ENCODE measurements at regions not wholly inside any gene's neighbourhood (a gene's known extent, or its start where the extent isn't known, plus 50 kb on each side); places are given as distances from the start of the nearest gene placed in this dataset.
"Not testable (repeated sequence)": the region's sequence is repeated elsewhere in the genome, so short reads cannot be mapped to it uniquely, and the experiment has no call there.

DNA sequence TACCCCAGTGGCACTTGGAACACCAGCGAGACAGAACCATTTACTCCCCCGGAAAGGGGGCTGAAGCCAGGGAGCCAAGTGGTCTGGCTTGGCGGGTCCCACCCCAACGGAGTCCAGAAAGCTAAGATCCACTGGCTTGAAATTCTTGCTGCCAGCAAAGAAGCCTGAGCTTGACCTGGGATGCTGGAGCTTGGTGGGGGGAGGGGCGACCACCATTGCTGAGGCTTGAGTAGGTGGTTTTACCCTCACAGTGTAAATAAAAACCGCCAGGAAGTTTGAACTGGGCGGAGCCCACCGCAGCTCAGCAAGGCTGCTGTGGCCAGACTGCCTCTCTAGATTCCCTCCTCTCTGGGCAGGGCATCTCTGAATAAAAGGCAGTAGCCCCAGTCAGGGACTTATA lies 62.8 kb downstream of the RPS24 start:
- peak in 1 of 5 experiments; percentile 65 for DNase-seq

DNA sequence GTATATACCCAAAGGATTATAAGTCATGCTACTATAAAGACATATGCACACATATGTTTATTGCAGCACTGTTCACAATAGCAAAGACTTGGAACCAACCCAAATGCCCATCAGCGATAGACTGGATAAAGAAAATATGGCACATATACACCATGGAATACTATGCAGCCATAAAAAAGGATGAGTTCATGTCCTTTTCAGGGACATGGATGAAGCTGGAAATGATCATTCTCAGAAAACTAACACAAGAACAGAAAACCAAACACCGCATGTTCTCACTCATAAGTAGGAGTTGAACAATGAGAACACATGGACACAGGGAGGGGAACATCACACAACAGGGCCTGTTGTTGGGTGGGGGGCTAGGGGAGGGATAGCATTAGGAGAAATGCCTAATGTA lies 68.9 kb downstream of the RPS24 start:
- DNase-seq: not testable (repeated sequence)

DNA sequence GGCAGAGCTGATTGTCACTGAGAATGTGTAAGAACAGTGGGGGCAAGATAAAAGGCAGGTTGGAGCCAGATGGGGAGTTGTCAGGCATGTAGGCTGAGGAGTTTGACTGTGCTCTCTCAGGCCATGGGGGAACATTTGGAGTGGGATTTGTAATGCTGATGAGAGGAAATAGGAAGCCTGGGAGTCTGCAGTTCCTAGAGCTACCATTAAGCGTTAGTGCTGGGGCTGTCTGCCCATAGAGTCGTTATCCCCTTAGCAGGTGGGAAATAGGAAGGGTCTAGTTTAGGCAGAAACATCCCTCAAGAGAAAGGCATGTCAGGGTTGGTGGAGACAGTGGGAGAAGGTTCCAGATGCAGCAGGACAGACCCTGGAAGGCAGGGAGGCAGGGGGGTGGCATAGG lies 75.5 kb downstream of the RPS24 start:
- no peak for DNase-seq

DNA sequence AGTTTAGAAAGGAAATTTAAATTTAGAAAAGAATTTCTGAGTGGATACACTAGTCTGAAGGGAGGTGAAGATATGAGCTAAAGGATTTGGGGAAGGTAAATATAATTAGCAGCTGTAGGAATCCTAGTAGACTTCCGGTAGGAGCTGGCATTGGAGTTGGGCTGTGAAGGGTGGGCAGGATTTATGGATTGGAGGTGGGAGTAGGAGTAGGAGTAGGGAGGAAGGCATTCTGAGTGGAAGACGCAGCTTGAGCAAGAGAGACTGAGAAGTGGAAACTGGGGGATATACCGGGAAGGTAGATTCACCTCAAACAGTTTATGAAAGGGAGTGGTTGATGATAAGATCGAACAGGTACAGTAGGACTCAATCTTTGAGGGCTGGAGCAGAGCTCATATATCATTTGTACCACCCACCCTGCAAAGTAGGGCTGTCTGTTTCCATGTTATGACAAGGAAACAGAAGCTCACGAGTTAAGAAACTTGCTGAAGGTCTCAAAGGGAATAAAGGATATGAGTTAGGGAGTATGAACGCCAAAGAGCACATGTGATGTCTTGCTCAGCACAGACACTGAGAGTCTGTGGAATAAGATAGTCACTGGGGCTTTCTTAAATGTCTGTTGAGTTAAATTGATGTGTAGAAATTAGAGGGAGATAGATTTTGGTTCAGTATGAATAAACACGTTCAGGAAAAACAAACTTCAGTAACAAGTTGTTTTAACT lies 81.6 kb downstream of the RPS24 start:
- DNase-seq: no peak

DNA sequence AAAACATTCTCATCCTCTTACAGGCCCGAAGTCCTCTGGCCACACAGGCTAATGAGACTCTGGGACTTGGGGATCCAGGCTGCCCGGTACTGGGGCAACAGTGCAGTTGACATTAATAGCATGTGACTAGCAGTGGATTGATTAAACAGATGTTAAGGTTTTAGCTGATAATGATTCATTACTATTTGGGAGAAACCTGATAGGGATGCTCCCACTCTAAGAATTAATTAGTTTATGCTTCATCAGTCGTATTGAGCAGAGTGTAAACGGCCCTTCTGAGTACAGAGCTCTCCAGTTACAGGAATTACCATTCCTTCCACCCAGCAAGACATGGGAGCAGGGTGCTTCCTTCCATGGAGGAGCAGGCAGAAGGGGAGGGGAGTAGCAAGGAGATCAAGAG lies 82.7 kb downstream of the RPS24 start:
- DNase-seq: no peak

DNA sequence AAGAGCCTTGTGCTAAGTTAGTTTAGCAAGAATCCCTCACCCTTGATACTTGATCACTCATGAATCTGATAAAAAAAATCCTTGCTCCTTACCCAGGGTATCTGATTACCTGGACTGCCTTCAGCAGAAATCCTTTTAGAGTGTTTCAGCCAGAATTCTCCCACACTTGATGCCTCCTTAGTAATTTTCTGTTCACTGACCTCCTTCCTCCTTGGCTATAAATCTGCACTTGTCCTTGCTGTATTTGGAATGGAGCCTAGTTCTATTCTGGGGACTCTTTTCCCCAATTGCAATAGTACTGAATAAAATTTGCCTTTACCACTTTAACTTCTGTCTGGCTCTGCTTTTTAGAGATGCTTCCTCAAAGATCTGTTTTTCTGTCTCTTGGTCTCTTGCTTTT lies 84.9 kb downstream of the RPS24 start:
- DNase-seq: no peak

DNA sequence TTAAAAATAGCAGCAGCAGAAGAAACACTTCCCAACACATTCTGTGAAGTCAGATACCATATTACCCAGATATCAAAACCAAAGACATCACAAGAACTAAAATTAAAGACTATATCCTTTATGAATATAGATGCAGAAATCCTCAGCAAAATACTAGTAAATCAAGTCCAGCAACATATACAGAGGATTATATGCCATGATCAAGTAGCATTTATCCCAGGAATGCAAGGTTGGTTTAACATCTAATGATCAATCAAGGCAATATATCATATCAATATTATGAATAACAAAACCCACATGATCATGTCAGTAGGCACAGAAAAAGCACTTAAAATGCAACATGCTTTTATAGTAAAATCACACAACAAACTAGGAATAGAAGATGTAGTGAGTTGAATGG lies 88.1 kb downstream of the RPS24 start:
- no peak for DNase-seq

DNA sequence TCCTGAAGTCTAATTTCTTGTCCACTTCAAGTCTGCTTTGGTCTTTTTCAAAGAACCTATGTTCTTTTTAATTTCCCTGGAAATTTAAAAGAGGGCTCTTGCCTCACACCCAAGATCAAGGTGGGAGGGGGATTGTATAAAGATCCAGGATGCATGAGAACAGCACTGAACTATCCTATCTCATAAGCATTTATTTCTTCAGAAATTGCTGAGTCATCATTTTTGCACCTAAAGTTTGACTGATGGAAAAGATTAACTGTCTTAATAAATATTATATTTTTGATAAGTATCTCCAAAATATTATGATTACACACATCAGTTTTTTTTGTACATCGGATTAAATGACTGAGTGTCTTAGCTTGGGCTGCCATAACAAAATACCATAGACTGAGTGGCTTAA lies 90.5 kb downstream of the RPS24 start:
- DNase-seq: no peak

DNA sequence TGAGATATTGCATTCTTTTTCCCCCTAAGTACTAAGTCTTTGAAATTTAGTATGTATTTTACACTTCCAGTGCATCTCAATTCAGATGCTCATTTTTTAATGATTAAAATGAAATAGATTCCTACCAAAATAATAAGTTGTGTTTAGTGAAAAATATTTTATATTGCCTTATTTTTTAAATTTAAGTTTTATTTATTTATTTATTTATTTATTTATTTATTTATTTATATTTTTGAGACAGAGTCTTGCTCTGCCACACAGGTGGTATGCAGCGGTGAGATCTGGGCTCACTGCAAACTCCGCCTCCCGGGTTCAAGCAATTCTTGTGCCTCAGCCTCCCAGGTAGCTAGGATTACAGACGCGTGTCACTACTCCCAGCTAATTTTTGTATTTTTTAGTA lies 95.5 kb downstream of the RPS24 start:
- no peak for DNase-seq

DNA sequence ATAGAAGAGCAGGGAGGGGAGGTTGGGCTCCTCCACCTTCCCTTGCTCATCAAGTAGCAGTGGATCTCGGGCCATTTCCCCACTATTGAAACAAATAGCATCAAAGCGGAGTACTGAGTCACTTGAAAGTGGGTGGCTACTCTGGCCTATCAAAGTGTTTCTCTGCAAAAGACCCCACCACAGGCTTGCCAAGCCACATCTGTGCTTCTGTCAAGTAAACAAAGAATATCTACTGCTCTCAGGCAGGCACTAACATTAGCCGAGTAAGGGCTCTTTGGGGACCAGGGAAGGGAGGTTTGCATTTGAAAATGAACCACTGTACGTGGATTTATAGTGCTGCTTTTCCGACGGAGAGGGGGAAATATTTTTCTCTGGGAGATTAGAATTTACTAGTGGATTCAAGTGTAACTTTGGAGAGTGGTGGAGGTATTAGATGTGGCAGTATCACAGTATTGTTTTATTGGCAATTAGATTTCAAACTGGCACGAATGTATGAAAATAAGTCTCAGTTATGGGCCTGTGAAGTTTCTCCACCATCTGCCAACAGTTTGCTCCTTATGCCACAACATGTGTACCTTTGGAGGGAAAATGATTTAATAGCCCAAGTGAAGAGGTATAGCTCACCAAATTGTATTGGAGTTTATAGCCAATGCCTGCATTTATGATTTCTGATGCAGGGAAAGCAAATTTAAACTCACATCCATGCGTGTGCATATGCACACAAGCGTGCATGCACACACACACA lies 97.5 kb downstream of the RPS24 start:
- no peak for DNase-seq

DNA sequence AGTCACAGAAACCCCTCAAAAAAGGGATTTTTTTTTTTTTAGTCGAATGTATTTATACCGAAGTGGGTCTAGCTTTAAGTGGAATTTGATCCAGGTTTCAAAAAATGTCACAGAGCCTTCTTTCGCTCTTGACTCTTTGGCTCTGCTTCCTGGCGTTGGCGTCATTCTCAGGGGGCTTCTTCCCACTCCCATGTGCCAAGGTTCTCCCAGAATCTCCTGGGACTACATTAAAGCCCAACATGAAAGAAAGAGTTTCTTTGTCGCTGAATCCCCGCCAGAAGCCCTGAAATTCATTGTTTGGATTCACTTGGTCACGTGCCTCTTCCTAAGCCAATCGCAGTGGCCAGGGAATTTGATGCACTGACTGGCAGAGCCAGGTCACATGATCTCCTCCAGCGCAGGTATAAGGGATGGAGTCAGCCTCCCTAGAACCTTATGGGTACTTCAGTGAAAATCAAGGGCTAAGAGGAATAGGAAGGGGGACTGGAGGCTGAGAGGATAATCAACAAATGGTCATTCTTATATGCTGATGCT lies 101.2 kb downstream of the RPS24 start:
- no peak for DNase-seq

DNA sequence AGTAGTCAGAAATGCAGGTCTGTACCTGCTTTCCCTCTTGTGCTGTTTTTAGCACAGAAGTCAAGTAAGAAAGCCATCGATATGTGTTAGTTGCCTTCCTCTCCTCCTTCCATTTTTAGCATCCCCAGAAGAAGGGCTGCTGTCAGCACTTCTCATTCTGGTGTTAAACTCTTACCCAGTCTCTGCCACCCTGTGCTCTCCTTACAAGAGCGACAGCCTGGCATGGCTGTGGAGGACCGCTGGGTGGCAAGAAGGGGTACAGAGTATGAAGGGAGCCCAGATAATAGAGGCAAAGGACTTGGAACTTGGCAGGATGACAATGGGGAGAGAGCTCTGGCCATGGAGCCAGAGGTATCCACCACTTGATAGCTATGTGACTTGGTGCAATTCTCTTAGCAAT lies 103.5 kb downstream of the RPS24 start:
- no peak for DNase-seq

DNA sequence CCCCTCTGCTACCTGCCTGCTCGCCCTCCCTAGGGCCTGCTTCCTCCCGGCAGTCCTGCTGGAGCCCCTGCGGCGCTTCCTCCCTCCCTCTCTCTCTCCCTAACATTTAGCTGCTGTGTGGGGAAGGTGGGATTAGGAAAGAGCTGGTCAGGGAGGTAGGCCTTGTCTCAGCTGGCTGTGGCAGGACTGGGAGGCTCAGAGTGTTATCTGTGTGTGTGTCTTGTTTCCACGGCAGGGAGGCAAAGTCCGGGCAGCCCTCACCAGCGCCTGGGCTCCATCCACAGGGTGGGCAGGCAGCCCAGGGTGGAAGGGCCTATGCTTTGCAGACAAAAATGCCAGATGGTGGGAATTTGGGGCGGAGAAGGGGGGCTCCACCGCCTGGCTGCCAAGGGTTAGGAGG lies 105.7 kb downstream of the RPS24 start:
- DNase-seq: no peak

DNA sequence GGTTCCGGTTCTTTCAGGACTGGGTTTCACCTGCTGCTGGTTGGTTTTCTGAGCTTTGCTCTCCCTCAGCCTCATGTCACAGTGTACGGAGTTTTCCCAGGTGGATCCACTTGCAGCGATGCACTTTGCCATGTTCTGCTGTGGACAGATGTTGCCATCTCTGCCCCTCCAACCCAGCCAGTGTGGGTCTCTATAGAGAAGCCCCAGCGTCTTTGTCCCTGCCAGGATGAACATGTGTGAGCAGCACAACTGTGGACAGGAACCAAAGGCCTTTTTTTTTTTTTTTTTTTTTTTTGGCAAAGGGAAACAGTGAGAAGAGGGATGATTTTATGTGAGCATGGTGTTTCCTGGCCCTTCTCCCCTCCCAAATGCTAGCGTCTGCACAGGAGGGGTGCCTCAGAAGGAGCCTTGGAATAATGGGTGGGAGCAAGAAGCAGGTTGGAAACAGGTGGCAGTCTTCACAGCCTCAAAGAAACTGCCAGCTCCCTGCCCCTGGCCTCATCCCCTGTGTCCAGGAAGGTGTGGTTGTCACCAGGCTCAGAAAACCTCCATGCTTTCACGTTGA lies 106.5 kb downstream of the RPS24 start:
- DNase-seq: no peak

DNA sequence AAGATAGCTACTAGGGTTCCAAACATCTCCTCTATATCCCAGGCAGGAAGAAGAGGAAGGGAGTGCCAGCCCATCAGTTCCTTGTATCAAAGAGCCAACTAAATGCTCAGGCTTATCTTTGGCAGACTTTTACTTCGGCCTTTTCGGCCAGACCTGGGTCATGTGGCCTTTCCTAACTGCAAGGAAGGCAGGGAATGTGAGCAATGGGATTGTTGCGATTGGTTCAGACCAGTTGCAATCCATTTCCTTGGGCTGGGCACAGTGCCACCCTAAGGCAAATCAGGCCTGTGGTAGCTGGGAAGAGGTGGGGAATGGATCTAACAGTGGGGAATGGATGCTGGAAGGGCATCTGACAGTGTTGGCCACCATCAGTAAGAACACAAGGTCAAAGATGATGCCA lies 109.9 kb downstream of the RPS24 start:
- no peak for DNase-seq

DNA sequence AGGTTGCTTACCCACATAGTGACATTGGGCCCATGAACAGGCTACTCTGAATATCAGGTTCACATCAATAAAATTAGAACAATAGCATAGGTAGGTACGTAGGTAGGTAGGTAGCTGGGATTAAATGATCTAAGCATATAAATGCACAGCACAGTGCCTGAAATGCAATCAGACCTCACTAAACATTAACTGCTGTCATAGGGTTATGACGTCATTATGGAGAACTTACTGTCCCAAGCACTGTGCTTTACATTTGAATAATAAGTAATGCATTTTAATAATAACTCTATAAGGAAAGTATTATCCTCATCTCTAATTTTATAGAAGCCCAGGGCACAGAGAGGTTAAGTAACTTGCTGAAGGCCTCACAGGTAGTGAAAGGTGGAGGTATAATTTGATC lies 112.5 kb downstream of the RPS24 start:
- DNase-seq: no peak

DNA sequence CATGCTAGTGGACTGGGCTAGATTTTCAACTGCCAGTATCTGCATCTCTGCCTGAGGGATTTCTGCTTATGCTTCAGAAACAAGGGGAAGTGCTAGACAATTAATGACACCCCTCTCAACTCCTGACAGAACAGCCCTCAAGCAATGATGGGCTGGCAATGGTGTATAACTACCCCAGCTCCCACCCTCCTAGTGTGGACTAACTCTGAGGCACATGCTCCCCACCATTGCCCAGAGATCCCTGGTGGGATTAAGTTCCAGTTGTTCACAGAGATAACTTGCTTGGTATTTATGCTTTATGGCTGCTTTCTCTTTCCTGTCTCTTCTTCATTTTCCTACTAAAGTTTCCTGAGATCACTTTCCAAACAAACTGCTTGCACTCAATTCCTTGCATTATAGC lies 113.5 kb downstream of the RPS24 start:
- DNase-seq: no peak

DNA sequence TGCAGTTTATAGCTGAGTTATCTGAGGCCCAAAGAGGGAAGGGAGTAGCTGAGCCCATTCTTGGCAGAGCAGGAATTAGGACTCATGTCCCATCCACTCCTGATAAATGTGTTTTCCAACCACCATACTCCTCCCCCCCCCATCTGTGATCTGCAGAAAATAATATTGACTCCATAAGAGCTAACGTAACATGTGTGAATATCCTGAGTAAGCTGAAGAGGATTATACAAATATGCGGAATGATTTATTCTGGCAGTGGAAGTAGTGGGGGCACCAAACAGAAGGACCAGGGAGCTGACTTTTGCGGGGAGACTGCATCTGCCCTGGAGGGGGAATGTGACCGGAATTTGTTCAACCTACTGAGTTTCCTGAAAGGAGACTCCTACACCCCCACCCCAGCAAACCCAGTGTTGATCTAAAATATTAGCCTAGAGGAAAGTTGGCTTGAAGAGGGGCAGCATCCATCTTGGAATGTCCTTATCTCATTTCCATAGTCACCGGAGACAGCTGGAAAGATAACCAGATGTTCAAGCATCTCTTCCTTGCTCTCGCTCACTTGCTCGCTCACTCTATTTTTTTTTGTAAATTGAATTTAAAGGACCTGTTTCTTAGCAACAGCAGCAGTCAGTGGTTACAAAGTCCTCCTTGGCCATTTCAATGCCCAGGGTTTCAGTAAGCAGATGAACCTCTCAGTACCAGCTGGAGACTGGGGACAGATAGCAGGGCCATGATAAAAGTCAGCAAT lies 114.7 kb downstream of the RPS24 start:
- DNase-seq: no peak

DNA sequence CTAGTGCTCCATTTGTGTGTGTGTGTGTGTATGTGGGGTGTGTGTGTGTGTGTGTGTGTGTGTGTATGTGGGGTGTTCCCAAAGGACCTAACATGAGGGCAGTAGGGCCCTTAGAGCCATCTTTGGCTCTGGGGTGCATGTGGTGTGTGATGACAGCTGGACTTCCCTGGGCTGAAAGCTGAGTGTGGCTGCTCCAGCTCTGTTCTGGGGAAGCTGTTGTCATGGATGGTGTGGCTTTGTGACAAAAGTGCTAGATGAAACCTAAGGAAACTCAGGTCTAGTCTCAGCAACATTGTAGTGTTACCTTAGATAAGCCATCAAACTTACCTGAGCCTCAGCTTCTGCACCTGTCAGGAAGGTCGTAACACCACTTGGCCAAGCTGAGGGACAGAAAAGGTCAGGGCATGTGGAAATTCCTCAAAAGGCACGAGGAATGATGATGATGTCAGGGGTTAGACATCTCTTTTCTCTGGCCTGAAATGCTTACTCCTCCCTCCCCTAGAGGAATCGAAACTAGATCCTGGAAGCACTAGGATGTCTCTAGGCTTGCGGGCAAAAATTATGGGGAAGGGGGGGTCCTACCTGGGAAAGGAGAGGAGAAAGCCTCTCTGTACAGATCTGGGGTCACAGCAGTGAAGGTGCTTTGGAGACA lies 115.4 kb downstream of the RPS24 start:
- DNase-seq: peak in 1 of 5 experiments; percentile 21

DNA sequence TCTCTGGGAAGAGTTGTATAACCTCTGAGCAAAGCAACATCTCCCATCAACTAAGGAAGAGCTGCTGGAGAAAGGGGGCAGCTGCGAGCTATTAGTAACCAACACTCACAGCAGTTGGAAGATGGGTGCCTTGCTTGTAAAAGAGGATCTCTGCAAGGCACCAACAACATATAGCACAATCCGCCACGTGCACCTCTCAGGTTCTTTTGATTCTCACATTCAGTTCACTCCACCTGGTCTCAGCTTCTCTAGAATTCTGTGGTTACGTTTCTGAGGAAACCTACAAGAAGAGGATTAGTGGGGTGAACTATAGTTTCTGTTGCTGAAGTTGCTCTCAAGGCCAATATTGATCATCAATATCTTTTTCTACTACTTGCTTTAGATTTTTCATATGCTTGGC lies 117.1 kb downstream of the RPS24 start:
- DNase-seq: peak in 1 of 5 experiments; percentile 96

DNA sequence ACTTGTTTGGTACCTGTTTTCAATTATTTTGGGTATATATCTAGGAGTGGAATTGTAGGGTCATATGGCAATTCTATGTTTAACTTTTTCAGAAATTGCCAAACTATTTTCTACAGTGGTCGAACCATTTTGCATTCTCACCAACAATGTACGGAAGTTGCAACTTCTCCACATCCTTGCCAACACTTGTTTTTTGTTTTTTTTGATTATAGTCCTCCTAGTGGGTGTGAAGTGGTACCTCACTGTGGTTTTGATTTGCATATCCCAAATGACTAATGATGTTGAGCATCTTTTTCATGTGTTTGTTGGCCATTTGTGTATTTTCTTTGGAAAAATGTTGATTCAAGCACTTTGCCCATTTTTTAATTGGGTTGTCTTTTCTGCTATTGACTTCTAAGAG lies 122.1 kb downstream of the RPS24 start:
- peak in 1 of 5 experiments; percentile 65 for DNase-seq

DNA sequence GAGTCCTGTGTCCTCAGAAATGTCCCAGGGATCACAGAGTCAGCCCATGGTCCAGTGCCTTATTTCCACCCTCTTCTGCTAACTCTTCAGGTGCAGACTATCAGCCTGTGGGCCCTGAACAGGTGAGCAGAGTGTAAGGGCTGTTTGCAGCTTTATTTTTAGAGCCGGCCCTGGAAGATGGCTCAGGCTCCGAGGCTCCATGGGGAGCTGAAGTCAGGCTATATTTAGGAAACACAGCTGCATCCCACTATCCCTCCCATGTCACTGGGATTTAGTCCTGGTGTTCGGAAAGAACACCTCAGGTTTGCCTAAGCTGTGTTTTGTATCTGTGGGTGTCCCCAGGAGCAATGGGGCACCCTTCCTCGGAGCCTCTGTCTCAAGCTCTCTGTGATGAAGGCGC lies 126.9 kb downstream of the RPS24 start:
- DNase-seq: no peak

DNA sequence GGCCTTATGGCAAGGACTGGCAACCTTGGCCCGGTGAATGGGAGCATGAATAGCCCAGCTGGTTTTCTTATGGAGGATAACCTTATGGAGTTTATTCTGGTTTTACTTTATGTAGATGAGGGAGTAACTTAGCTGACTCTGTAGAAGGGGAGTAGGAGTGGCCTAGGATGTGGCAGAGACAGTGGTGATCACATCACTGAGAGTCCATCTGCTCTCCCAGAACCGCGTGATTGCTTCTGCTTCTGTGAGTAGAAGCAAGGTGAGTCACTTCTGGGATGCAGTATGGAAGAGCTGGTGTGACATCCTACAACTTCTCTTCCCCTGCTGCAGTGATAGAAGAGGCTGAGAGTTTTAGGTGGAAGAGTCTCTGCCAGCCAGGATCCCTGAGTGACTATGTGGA lies 129.2 kb downstream of the RPS24 start:
- DNase-seq: no peak
